ENCODE measurements at regions not wholly inside any gene's neighbourhood (a gene's known extent, or its start where the extent isn't known, plus 50 kb on each side); places are given as distances from the start of the nearest gene placed in this dataset.

DNA sequence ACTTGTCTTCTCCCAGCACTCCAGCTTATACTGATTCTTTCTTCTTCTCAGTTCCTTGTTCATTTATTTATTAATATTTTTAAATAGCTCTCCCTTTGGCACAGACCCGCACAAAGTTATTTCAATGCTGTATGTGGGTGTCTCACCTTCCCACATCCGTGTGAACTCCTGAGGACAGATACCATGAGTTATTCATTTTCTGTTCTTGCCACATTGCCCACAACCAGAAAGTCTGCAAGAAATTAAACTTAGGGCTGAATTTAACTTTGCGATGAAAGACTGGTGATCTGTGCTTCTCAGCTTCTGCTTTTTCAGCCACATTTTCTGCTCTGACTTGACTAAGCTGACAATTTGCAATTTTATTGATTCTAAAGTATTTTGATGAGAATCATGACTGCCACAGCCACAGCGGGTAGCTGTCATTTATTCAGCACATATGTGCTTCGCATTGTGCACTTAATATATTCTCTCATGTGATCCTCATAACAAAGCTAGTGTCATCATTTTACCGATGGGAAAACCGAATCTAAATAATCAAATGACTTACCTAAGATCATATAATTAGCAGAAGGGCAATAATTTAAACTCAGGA is 569.8 kb downstream of the EDEM1 start:
- TF ChIP-seq, protein P1, sequence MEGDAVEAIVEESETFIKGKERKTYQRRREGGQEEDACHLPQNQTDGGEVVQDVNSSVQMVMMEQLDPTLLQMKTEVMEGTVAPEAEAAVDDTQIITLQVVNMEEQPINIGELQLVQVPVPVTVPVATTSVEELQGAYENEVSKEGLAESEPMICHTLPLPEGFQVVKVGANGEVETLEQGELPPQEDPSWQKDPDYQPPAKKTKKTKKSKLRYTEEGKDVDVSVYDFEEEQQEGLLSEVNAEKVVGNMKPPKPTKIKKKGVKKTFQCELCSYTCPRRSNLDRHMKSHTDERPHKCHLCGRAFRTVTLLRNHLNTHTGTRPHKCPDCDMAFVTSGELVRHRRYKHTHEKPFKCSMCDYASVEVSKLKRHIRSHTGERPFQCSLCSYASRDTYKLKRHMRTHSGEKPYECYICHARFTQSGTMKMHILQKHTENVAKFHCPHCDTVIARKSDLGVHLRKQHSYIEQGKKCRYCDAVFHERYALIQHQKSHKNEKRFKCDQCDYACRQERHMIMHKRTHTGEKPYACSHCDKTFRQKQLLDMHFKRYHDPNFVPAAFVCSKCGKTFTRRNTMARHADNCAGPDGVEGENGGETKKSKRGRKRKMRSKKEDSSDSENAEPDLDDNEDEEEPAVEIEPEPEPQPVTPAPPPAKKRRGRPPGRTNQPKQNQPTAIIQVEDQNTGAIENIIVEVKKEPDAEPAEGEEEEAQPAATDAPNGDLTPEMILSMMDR (IDR thresholded peaks at IDR 0.05) = no peak
- TF ChIP-seq POLR2A (IDR thresholded peaks at IDR 0.05) = no peak
